ENCODE measurements at regions not wholly inside any gene's neighbourhood (a gene's known extent, or its start where the extent isn't known, plus 50 kb on each side); places are given as distances from the start of the nearest gene placed in this dataset.

- POLR2A ChIA-PET: no interaction called here
- no peaks in the 10 kb centered on the region for H3K27me3 Mint-ChIP-seq
- CTCF ChIA-PET: no interaction called here
- no peaks in the 10 kb centered on the region for H3K9me3 Mint-ChIP-seq
- H3K4me3 Mint-ChIP-seq: no peak overlapping the region
- no peaks in the 10 kb centered on the region for H3K4me1 Mint-ChIP-seq
- H3K27ac Mint-ChIP-seq: no peak overlapping the region
- no peak for DNase-seq
- H3K36me3 Mint-ChIP-seq (ENCODE audit: low read depth): no peaks in the 10 kb centered on the region
Observed at GRCh38 chr4:24335616-24336015, 248.7 kb downstream of the DHX15 start.

GRCh38 chr4:24334906-24335305 is 249.4 kb downstream of the DHX15 start:
- H3K27ac Mint-ChIP-seq: no peak overlapping the region
- H3K4me3 Mint-ChIP-seq: no peak overlapping the region
- no peak for DNase-seq
- ChIA-PET POLR2A (no interaction called here), CTCF (no interaction called here)
- H3K36me3 Mint-ChIP-seq (ENCODE audit: low read depth): no peaks in the 10 kb centered on the region
- H3K27me3 Mint-ChIP-seq: no peaks in the 10 kb centered on the region
- no peaks in the 10 kb centered on the region for H3K9me3 Mint-ChIP-seq
- H3K4me1 Mint-ChIP-seq: no peaks in the 10 kb centered on the region

DNA sequence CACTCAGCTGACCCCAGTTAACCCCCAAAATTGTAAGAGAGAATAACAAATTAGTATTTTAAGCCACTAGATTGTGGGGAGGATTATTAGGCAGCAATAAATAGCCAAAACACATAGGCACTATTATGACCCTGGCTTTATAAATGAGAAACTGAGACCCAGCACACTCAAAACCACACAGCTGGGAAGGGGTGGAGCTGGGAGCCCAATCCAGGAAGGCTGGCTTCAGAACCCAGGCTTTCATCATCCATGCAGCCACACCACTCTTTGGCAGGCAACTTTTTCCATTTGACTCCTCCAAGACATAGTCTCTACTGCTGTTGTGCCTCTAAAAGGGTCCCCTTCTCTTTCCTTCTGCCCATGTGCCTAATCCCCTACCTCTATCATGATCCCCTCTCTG is 253.8 kb downstream of the DHX15 start:
- H3K27me3 Mint-ChIP-seq: no peaks in the 10 kb centered on the region
- no peak for DNase-seq
- no peaks in the 10 kb centered on the region for H3K36me3 Mint-ChIP-seq (ENCODE audit: low read depth)
- POLR2A ChIA-PET: no interaction called here
- H3K9me3 Mint-ChIP-seq: no peaks in the 10 kb centered on the region
- H3K4me1 Mint-ChIP-seq: no peaks in the 10 kb centered on the region
- H3K4me3 Mint-ChIP-seq: no peak overlapping the region
- CTCF ChIA-PET: no interaction called here
- no peak overlapping the region for H3K27ac Mint-ChIP-seq

- no peak overlapping the region for H3K27ac Mint-ChIP-seq
- ChIA-PET CTCF (no interaction called here), POLR2A (no interaction called here)
- no peaks in the 10 kb centered on the region for H3K4me1 Mint-ChIP-seq
- H3K9me3 Mint-ChIP-seq: no peaks in the 10 kb centered on the region
- DNase-seq: no peak
- H3K36me3 Mint-ChIP-seq (ENCODE audit: low read depth): no peaks in the 10 kb centered on the region
- no peaks in the 10 kb centered on the region for H3K27me3 Mint-ChIP-seq
- no peak overlapping the region for H3K4me3 Mint-ChIP-seq
Observed at GRCh38 chr4:24330172-24330571, 254.2 kb downstream of the DHX15 start.

GRCh38 chr4:24328711-24329110 is 255.6 kb downstream of the DHX15 start:
- CTCF ChIA-PET: no interaction called here
- H3K9me3 Mint-ChIP-seq: no peaks in the 10 kb centered on the region
- POLR2A ChIA-PET: no interaction called here
- no peak overlapping the region for H3K27ac Mint-ChIP-seq
- H3K27me3 Mint-ChIP-seq: no peaks in the 10 kb centered on the region
- DNase-seq: no peak
- no peaks in the 10 kb centered on the region for H3K36me3 Mint-ChIP-seq (ENCODE audit: low read depth)
- H3K4me1 Mint-ChIP-seq: no peaks in the 10 kb centered on the region
- no peak overlapping the region for H3K4me3 Mint-ChIP-seq

- H3K9me3 Mint-ChIP-seq: no peaks in the 10 kb centered on the region
- no peaks in the 10 kb centered on the region for H3K36me3 Mint-ChIP-seq (ENCODE audit: low read depth)
- no peaks in the 10 kb centered on the region for H3K4me1 Mint-ChIP-seq
- ChIA-PET CTCF (no interaction called here), POLR2A (no interaction called here)
- no peak overlapping the region for H3K27ac Mint-ChIP-seq
- no peaks in the 10 kb centered on the region for H3K27me3 Mint-ChIP-seq
- no peak for DNase-seq
- H3K4me3 Mint-ChIP-seq: no peak overlapping the region
Observed at GRCh38 chr4:24328310-24328709, 256.0 kb downstream of the DHX15 start.

- Mint-ChIP-seq H3K27ac (no peak overlapping the region), H3K36me3 (ENCODE audit: low read depth) (no peaks in the 10 kb centered on the region), H3K9me3 (no peaks in the 10 kb centered on the region), H3K4me3 (no peak overlapping the region), H3K4me1 (no peaks in the 10 kb centered on the region), H3K27me3 (no peaks in the 10 kb centered on the region)
- no peak for DNase-seq
- CTCF ChIA-PET: no interaction called here
- POLR2A ChIA-PET: no interaction called here
Observed at GRCh38 chr4:24322995-24323394, 261.4 kb downstream of the DHX15 start.

DNA sequence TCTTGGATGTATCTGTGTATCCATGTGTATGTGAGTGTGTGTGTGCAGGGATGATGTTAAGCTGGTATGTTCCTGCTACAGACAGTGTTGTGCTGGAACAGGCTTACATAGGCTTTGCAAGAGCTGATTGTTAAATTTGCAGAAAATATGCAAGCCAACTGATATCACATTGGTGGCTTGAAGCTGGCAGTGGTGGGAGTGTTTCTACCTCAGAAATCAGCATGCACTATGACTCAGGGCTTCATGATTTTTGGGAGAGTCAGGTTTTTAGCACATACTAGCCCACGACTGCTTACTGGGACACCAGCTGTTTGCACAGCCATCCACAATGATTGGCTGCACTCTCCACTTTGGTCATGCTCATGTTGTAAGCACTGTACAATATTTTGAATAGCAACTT is 261.8 kb downstream of the DHX15 start:
- ChIA-PET POLR2A (no interaction called here), CTCF (no interaction called here)
- no peaks in the 10 kb centered on the region for H3K4me1 Mint-ChIP-seq
- no peak for DNase-seq
- H3K9me3 Mint-ChIP-seq: no peaks in the 10 kb centered on the region
- no peaks in the 10 kb centered on the region for H3K27me3 Mint-ChIP-seq
- no peak overlapping the region for H3K4me3 Mint-ChIP-seq
- H3K27ac Mint-ChIP-seq: no peak overlapping the region
- H3K36me3 Mint-ChIP-seq (ENCODE audit: low read depth): no peaks in the 10 kb centered on the region

GRCh38 chr4:24321616-24322015 is 262.7 kb downstream of the DHX15 start:
- no peaks in the 10 kb centered on the region for H3K9me3 Mint-ChIP-seq
- ChIA-PET CTCF (no interaction called here), POLR2A (no interaction called here)
- no peak overlapping the region for H3K27ac Mint-ChIP-seq
- H3K27me3 Mint-ChIP-seq: no peaks in the 10 kb centered on the region
- DNase-seq: no peak
- H3K4me1 Mint-ChIP-seq: no peaks in the 10 kb centered on the region
- H3K36me3 Mint-ChIP-seq (ENCODE audit: low read depth): no peaks in the 10 kb centered on the region
- H3K4me3 Mint-ChIP-seq: no peak overlapping the region

DNA sequence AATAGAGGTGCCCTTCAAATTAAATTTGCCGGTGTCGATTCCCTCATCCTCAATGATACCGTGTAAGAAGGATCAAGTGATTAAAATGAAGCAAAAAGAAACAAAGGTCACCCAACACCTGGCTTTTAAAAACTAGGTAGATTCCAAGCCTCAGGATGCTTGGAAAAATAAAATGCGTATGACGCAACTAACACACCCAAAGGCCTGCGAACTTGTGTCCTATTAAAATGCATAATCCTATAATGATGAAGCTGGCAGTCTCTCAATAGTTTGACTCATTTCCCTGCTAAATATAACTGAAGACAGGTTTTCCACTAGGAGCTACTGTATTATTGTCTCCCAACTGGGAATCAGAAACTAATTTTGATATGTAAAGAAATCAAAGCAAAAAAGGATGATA is 263.2 kb downstream of the DHX15 start:
- Mint-ChIP-seq H3K4me1 (no peaks in the 10 kb centered on the region), H3K9me3 (no peaks in the 10 kb centered on the region), H3K36me3 (ENCODE audit: low read depth) (no peaks in the 10 kb centered on the region), H3K4me3 (no peak overlapping the region), H3K27ac (no peak overlapping the region), H3K27me3 (no peaks in the 10 kb centered on the region)
- POLR2A ChIA-PET: no interaction called here
- CTCF ChIA-PET: no interaction called here
- DNase-seq: no peak

DNA sequence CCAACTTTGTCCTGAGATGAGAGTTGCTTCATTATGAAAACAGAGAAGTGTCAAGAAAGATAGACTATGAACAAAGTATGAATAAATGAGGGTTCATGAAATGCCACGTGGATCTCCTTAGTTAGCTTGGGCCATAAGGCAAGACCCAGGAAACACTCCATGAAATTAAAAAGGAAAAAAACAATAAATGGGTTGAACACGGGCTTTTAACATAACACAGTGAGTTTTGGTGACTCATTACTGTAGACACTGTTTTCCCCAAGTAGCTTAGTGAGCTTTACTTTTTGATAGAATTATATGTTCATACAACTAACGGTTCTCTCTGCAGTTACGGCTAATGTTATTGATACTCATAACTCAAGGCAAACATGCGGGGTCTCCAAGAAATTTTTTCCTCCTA is 265.0 kb downstream of the DHX15 start:
- POLR2A ChIA-PET: no interaction called here
- no peaks in the 10 kb centered on the region for H3K36me3 Mint-ChIP-seq (ENCODE audit: low read depth)
- CTCF ChIA-PET: no interaction called here
- no peak for DNase-seq
- no peaks in the 10 kb centered on the region for H3K4me1 Mint-ChIP-seq
- no peak overlapping the region for H3K4me3 Mint-ChIP-seq
- H3K9me3 Mint-ChIP-seq: no peaks in the 10 kb centered on the region
- no peaks in the 10 kb centered on the region for H3K27me3 Mint-ChIP-seq
- no peak overlapping the region for H3K27ac Mint-ChIP-seq

DNA sequence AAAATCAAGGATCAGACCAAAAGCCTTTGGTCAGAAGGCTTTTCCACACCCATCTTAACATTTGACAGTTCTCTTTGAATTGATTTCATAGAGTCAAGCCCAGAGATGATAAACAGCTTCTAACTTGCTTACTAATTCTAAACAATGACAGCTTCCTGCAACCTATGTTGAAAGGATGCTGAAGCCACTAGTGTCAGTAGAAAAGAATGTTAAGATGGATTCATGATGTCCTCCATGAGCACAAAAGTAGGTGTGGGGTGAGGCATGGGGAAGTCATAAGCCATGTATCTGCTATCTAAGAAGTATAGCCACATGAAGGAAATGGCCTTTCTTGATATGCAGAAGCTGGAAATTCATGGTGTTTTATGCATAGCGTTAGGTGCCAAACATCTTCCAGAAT is 269.3 kb downstream of the DHX15 start:
- Mint-ChIP-seq H3K4me1 (no peaks in the 10 kb centered on the region), H3K27me3 (no peaks in the 10 kb centered on the region), H3K27ac (no peak overlapping the region), H3K36me3 (ENCODE audit: low read depth) (no peaks in the 10 kb centered on the region), H3K9me3 (no peaks in the 10 kb centered on the region), H3K4me3 (no peak overlapping the region)
- ChIA-PET CTCF (no interaction called here), POLR2A (no interaction called here)
- DNase-seq: no peak

- Mint-ChIP-seq H3K9me3 (no peaks in the 10 kb centered on the region), H3K27ac (no peak overlapping the region), H3K36me3 (ENCODE audit: low read depth) (no peaks in the 10 kb centered on the region), H3K4me1 (no peaks in the 10 kb centered on the region), H3K4me3 (no peak overlapping the region), H3K27me3 (no peaks in the 10 kb centered on the region)
- CTCF ChIA-PET: no interaction called here
- POLR2A ChIA-PET: interaction anchor here (0.6 kb wide), 1 partner anchor 23 kb away, joined by 4 read pairs; no protein-coding TSS in a partner anchor
- no peak for DNase-seq
Observed at GRCh38 chr4:24312261-24312913, 272.0 kb downstream of the DHX15 start.

DNA sequence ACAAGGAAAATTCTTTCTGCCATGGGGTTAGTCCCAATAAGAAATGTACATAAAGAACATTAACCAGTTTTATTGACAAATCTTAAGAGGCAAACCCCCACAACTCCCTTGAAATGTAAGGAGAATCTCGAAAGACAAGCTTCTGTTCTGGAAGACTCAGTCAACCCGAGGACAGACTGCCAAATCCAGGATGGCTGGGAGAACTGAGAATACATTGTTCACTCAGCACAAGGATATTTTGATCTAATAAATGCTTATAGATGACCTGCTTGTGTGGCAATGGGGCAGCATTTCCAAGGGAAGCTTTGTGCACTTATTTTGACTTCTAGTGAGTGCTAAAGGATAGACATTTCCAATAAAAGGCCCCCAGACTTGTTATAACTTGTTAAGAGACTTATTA is 280.4 kb downstream of the DHX15 start:
- CTCF ChIA-PET: no interaction called here
- POLR2A ChIA-PET: no interaction called here
- Mint-ChIP-seq H3K4me3 (no peak overlapping the region), H3K27ac (no peak overlapping the region), H3K27me3 (no peaks in the 10 kb centered on the region), H3K4me1 (no peaks in the 10 kb centered on the region), H3K9me3 (no peaks in the 10 kb centered on the region), H3K36me3 (ENCODE audit: low read depth) (no peaks in the 10 kb centered on the region)
- no peak for DNase-seq

- no peaks in the 10 kb centered on the region for H3K9me3 Mint-ChIP-seq
- H3K27me3 Mint-ChIP-seq: no peaks in the 10 kb centered on the region
- no peak overlapping the region for H3K27ac Mint-ChIP-seq
- no peak overlapping the region for H3K4me3 Mint-ChIP-seq
- no peaks in the 10 kb centered on the region for H3K4me1 Mint-ChIP-seq
- H3K36me3 Mint-ChIP-seq (ENCODE audit: low read depth): no peaks in the 10 kb centered on the region
- ChIA-PET POLR2A (no interaction called here), CTCF (no interaction called here)
- DNase-seq: no peak
Observed at GRCh38 chr4:24298911-24299310, 285.4 kb downstream of the DHX15 start.
